Liver (tissue), 8 donors: ENCODE measurements at regions not wholly inside any gene's neighbourhood (a gene's known extent, or its start where the extent isn't known, plus 50 kb on each side); places are given as distances from the start of the nearest gene placed in this dataset.

Experiments
- DNase-seq: peaks from one replicate; pipeline ENCODE4 v3.0.0-alpha.2; 2017; ENCODE audit warnings: low spot score
- H3K27ac ChIP-seq, 2 donors: one replicate each; pipeline ENCODE4 v1.7.0; 2013; ENCODE audit warnings: inconsistent platforms in 2 of 2, low read length in 2 of 2, control low read depth in 1 of 2, low read depth in 1 of 2, mild to moderate bottlenecking in 1 of 2
- H3K27me3 ChIP-seq, 4 donors: one replicate each; pipeline versions ENCODE4 v1.6.1 to v1.7.0; 2013; ENCODE audit warnings: low read length in 3 of 4, inconsistent platforms in 1 of 4, mild to moderate bottlenecking in 1 of 4, moderate library complexity in 1 of 4; ENCODE audit not compliant: control insufficient read depth in 4 of 4, insufficient read depth in 4 of 4
- H3K36me3 ChIP-seq, 4 donors: one replicate each; pipeline versions ENCODE4 v1.6.1 to v1.7.0; 2013; ENCODE audit warnings: low read length in 3 of 4, mild to moderate bottlenecking in 3 of 4, low read depth in 1 of 4, moderate library complexity in 1 of 4; ENCODE audit not compliant: control insufficient read depth in 4 of 4, insufficient read depth in 3 of 4
- H3K4me1 ChIP-seq, 4 donors: one replicate each; pipeline versions ENCODE4 v1.6.1 to v1.7.0; 2013; ENCODE audit warnings: low read length in 3 of 4, mild to moderate bottlenecking in 3 of 4, moderate library complexity in 1 of 4; ENCODE audit not compliant: control insufficient read depth in 4 of 4, insufficient read depth in 4 of 4
- H3K4me3 ChIP-seq, 3 donors: one replicate each; pipeline versions ENCODE4 v1.6.1 to v1.7.0; 2013; ENCODE audit warnings: low read length in 3 of 3, control low read depth in 1 of 3, low read depth in 1 of 3, mild to moderate bottlenecking in 1 of 3
- H3K9ac ChIP-seq, 2 donors: one replicate each; pipeline ENCODE4 v1.7.0; 2013; ENCODE audit warnings: low read length in 2 of 2, mild to moderate bottlenecking in 2 of 2, moderate library complexity in 2 of 2, control low read depth in 1 of 2, low read depth in 1 of 2
- H3K9me3 ChIP-seq, 4 donors: one replicate each; pipeline versions ENCODE4 v1.6.1 to v1.7.0; 2013; ENCODE audit warnings: low read length in 3 of 4; ENCODE audit not compliant: control insufficient read depth in 4 of 4
- EGR1 ChIP-seq, 2 donors: IDR thresholded peaks; 2 replicates each; pipeline ENCODE4 v1.6.1; 2016 to 2018; ENCODE audit warnings: antibody characterized with exemption in 2 of 2, low read depth in 2 of 2
- FOXA1 ChIP-seq: IDR thresholded peaks from 2 replicates; pipeline ENCODE4 v1.6.1; 2016; ENCODE audit warnings: antibody characterized with exemption
- FOXA2 ChIP-seq: IDR thresholded peaks from 2 replicates; pipeline ENCODE4 v1.6.1; 2016; ENCODE audit warnings: antibody characterized with exemption
- GABPA ChIP-seq, 2 donors: IDR thresholded peaks in 1 of 2; conservative IDR thresholded peaks in 1 of 2; 2 replicates each; pipeline ENCODE4 v1.6.1; 2016; ENCODE audit warnings: antibody characterized with exemption in 2 of 2, mild to moderate bottlenecking in 1 of 2, moderate library complexity in 1 of 2
- HNF4A ChIP-seq, 2 donors: conservative IDR thresholded peaks; 2 replicates each; pipeline ENCODE4 v1.6.1; 2016; ENCODE audit warnings: antibody characterized with exemption in 2 of 2, mild to moderate bottlenecking in 2 of 2
- HNF4G ChIP-seq: IDR thresholded peaks from 2 replicates; pipeline ENCODE4 v1.6.1; 2016; ENCODE audit warnings: antibody characterized with exemption
- JUND ChIP-seq, 2 donors: IDR thresholded peaks; 2 replicates each; pipeline ENCODE4 v1.6.1; 2016; ENCODE audit warnings: antibody characterized with exemption in 2 of 2
- MAX ChIP-seq: IDR thresholded peaks from 2 replicates; pipeline ENCODE4 v1.6.1; 2016; ENCODE audit warnings: antibody characterized with exemption
- NR2F2 ChIP-seq: IDR thresholded peaks from 2 replicates; pipeline ENCODE4 v1.6.1; 2016; ENCODE audit warnings: antibody characterized with exemption
- RAD21 ChIP-seq, 2 donors: IDR thresholded peaks; 2 replicates each; pipeline ENCODE4 v1.6.1; 2016; ENCODE audit warnings: antibody characterized with exemption in 2 of 2, mild to moderate bottlenecking in 2 of 2
- RXRA ChIP-seq, 2 donors: IDR thresholded peaks; 2 replicates each; pipeline ENCODE4 v1.6.1; 2017 to 2018; ENCODE audit warnings: antibody characterized with exemption in 2 of 2, mild to moderate bottlenecking in 1 of 2
- SP1 ChIP-seq: IDR thresholded peaks from 2 replicates; pipeline ENCODE4 v1.6.1; 2018; ENCODE audit warnings: antibody characterized with exemption, mild to moderate bottlenecking
- TAF1 ChIP-seq: conservative IDR thresholded peaks from 2 replicates; pipeline ENCODE4 v1.6.1; 2016; ENCODE audit warnings: antibody characterized with exemption, mild to moderate bottlenecking
- YY1 ChIP-seq: IDR thresholded peaks from 2 replicates; pipeline ENCODE4 v1.6.1; 2016; ENCODE audit warnings: antibody characterized with exemption, mild to moderate bottlenecking
- ZBTB33 ChIP-seq: IDR thresholded peaks from 2 replicates; pipeline ENCODE4 v1.6.1; 2016; ENCODE audit warnings: antibody characterized with exemption
- WGBS: extraction: QIAGEN DNeasy Blood & Tissue Kit; methylation state at CpG from one replicate; pipeline ENCODE4 v1.1.7; 2013; 5-methylcytosine and 5-hydroxymethylcytosine counted together
- TF ChIP-seq, protein P1 (sequence below): fragments of 150-350 bp; IDR thresholded peaks from 2 replicates; pipeline ENCODE4 v1.5.1; 2017; ENCODE audit warnings: improper control_type of control experiment, low read depth, low read length; ENCODE audit not compliant: missing input control
- donor health status: healthy.
- donor health status: healthy.
- donor health status: healthy.
- donor health status: healthy.
- donor health status: healthy.

GRCh38 chr6:4370066-4370465 lies 234.7 kb upstream of the ECI2 start (continued):
- TF ChIP-seq ZBTB33: no peak

GRCh38 chr6:4369616-4370015 lies 234.2 kb upstream of the ECI2 start:
- no peak for TF ChIP-seq HNF4G
- no peak for TF ChIP-seq NR2F2
- TF ChIP-seq RAD21 (IDR thresholded peaks at IDR 0.05): no peak
- TF ChIP-seq, protein P1, sequence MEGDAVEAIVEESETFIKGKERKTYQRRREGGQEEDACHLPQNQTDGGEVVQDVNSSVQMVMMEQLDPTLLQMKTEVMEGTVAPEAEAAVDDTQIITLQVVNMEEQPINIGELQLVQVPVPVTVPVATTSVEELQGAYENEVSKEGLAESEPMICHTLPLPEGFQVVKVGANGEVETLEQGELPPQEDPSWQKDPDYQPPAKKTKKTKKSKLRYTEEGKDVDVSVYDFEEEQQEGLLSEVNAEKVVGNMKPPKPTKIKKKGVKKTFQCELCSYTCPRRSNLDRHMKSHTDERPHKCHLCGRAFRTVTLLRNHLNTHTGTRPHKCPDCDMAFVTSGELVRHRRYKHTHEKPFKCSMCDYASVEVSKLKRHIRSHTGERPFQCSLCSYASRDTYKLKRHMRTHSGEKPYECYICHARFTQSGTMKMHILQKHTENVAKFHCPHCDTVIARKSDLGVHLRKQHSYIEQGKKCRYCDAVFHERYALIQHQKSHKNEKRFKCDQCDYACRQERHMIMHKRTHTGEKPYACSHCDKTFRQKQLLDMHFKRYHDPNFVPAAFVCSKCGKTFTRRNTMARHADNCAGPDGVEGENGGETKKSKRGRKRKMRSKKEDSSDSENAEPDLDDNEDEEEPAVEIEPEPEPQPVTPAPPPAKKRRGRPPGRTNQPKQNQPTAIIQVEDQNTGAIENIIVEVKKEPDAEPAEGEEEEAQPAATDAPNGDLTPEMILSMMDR: no peak
- no peak for TF ChIP-seq HNF4A (conservative IDR thresholded peaks at IDR 0.05)
- H3K27me3 ChIP-seq: no peaks in the 10 kb centered on the region
- H3K36me3 ChIP-seq: no peaks in the 10 kb centered on the region
- no peak overlapping the region for H3K9ac ChIP-seq
- H3K27ac ChIP-seq: no peak overlapping the region
- no peaks in the 10 kb centered on the region for H3K4me1 ChIP-seq
- no peak for DNase-seq
- WGBS: 64% methylated on average over 4 of the region's 4 CpGs
- no peak overlapping the region for H3K4me3 ChIP-seq
- peaks cover 0 to 5% (median 0%) of the 10 kb centered on the region in 4 donors for H3K9me3 ChIP-seq

DNA sequence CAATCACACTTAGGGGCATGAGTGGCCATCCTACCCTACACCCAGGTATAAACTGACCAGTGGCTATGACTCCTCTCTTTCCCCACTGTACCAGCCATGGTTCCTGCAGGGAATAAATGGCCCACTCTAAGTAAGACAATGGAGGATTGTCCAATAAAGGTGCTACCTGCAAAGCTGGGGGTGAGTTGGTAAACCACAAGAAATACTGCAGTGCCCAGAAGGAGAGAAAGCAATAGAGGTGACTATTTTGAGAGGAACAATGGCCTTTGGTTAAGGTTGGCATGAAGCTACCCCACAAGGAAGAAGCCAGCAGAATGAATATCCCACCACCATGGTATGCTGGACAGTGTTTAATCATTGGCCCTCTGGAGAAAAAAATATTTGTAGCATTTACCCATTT lies 233.3 kb upstream of the ECI2 start:
- H3K9me3 ChIP-seq: peaks cover 0 to 5% (median 0%) of the 10 kb centered on the region in 4 donors
- no peak overlapping the region for H3K4me3 ChIP-seq
- H3K27me3 ChIP-seq: no peaks in the 10 kb centered on the region
- H3K9ac ChIP-seq: no peak overlapping the region
- H3K27ac ChIP-seq: no peak overlapping the region
- no peaks in the 10 kb centered on the region for H3K36me3 ChIP-seq
- H3K4me1 ChIP-seq: no peaks in the 10 kb centered on the region
- DNase-seq: no peak
- TF ChIP-seq RAD21 (IDR thresholded peaks at IDR 0.05): no peak
- no peak for TF ChIP-seq MAX

GRCh38 chr6:4367643-4368042 lies 232.3 kb upstream of the ECI2 start:
- Histone ChIP-seq H3K9me3 (peaks cover 0 to 5% (median 0%) of the 10 kb centered on the region in 4 donors), H3K4me3 (no peak overlapping the region), H3K27ac (no peak overlapping the region), H3K36me3 (no peaks in the 10 kb centered on the region), H3K27me3 (no peaks in the 10 kb centered on the region), H3K4me1 (no peaks in the 10 kb centered on the region), H3K9ac (no peak overlapping the region)
- WGBS: 27% methylated on average over 1 of the region's 1 CpG
- DNase-seq: no peak
- TF ChIP-seq NR2F2 (no peak), HNF4G (no peak), TAF1 (no peak), FOXA1 (no peak), GABPA (IDR thresholded peaks at IDR 0.05 in 1 of 2, conservative IDR thresholded peaks at IDR 0.05 in 1 of 2) (no peak), RAD21 (IDR thresholded peaks at IDR 0.05) (no peak), EGR1 (IDR thresholded peaks at IDR 0.05; ENCODE audit: low read depth in 2 of 2) (no peak), YY1 (no peak), FOXA2 (no peak), JUND (IDR thresholded peaks at IDR 0.05) (no peak), RXRA (IDR thresholded peaks at IDR 0.05) (no peak), SP1 (no peak), ZBTB33 (no peak), HNF4A (conservative IDR thresholded peaks at IDR 0.05) (no peak)
- TF ChIP-seq, protein P1: no peak
